ENCODE measurements at regions not wholly inside any gene's neighbourhood (a gene's known extent, or its start where the extent isn't known, plus 50 kb on each side); places are given as distances from the start of the nearest gene placed in this dataset.

DNA sequence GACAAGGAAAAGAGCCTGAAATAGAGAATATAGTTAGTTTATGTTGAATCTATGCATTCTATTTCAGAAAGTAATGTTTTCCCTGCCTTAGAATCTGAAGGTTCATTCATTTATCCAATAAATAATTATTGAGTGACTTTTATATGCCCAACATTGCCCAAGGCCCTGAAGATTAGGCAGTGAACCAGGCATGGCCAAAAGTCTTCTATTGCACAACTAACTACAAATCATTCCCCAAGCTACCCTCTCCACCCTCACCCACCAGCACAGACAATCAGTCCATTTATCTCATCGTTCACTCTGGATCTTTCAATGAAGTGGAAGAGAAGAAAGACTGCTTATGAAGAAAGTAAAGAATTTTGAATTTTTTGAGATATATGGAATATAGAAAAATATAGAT lies 268.4 kb downstream of the PLK2 start:
- ChIA-PET POLR2A (no interaction called here), CTCF (no interaction called here)
- H3K4me3 ChIP-seq (ENCODE audit: low read depth, low read length), result no peak overlapping the region
- DNase-seq (ENCODE audit: low read depth), result no peak
- no peaks in the 10 kb centered on the region for H3K27me3 ChIP-seq (ENCODE audit: control insufficient read depth, insufficient read depth, low read length)
- H3K36me3 ChIP-seq (ENCODE audit: control insufficient read depth, insufficient read depth, low read length), result no peaks in the 10 kb centered on the region
- TF ChIP-seq CTCF (IDR thresholded peaks at IDR 0.05; ENCODE audit: insufficient read depth, low read depth, low read length), result no peak

DNA sequence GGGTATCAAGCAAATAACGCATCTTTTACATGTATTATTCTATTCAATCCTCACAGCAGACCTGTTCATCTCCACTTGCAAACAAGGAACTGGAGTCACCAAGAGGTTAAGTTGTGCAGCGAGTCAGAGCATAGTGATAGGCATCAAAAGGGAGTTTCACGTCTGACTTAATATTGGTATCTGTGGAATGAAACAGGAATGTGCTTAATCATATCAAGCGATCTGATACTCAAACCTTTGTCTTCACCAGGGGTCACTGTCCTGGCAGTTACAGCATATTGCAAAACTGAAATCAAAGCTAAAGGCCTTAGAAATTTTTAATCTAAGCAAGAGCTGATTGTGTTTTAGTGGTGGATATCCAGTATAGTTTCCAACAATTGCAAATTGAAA lies 271.6 kb downstream of the PLK2 start:
- ChIA-PET POLR2A (interaction anchor here (0.6 kb wide), 1 partner anchor 300 kb away, joined by 5 read pairs; no protein-coding TSS in a partner anchor), CTCF (interaction anchor here (1.4 kb wide), 1 partner anchor 31 kb away, joined by 3 read pairs; no protein-coding TSS in a partner anchor)
- DNase-seq (ENCODE audit: low read depth), result peak; percentile 29
- peak; percentile 29; the same call in 1 of the 2 replicates for TF ChIP-seq CTCF (IDR thresholded peaks at IDR 0.05; ENCODE audit: insufficient read depth, low read depth, low read length)
- Histone ChIP-seq H3K36me3 (ENCODE audit: control insufficient read depth, insufficient read depth, low read length) (no peaks in the 10 kb centered on the region), H3K4me3 (ENCODE audit: low read depth, low read length) (no peak overlapping the region), H3K27me3 (ENCODE audit: control insufficient read depth, insufficient read depth, low read length) (no peaks in the 10 kb centered on the region)

- Histone ChIP-seq H3K36me3 (ENCODE audit: control insufficient read depth, insufficient read depth, low read length) (no peaks in the 10 kb centered on the region), H3K4me3 (ENCODE audit: low read depth, low read length) (no peak overlapping the region), H3K27me3 (ENCODE audit: control insufficient read depth, insufficient read depth, low read length) (no peaks in the 10 kb centered on the region)
- POLR2A ChIA-PET, result interaction anchor here (0.6 kb wide), 1 partner anchor 300 kb away, joined by 5 read pairs; no protein-coding TSS in a partner anchor
- DNase-seq (ENCODE audit: low read depth), result no peak
- TF ChIP-seq CTCF (IDR thresholded peaks at IDR 0.05; ENCODE audit: insufficient read depth, low read depth, low read length), result no peak
- CTCF ChIA-PET, result interaction anchor here (1.4 kb wide), 1 partner anchor 31 kb away, joined by 3 read pairs; no protein-coding TSS in a partner anchor
Observed at GRCh38 chr5:58187432-58188261, 272.2 kb downstream of the PLK2 start.

DNA sequence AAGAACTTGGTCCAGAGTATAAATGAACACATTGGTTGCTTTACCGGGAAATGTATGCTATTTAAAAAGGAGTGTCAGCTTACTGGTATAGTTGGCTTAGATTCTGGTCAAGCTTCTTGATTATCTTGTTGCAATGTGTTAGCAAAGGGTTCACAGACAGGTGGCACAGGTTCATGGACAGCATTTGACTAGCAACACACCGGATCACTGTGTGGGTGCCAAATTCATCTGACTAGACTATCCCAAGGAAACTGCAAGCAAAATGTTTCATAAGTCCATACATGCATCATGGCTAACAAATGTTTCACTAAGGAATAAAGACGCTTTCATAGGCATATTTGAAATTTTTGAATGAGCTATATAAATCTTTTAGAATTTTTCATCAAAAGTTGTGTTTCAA lies 274.1 kb downstream of the PLK2 start:
- no peaks in the 10 kb centered on the region for H3K36me3 ChIP-seq (ENCODE audit: control insufficient read depth, insufficient read depth, low read length)
- no peak for TF ChIP-seq CTCF (IDR thresholded peaks at IDR 0.05; ENCODE audit: insufficient read depth, low read depth, low read length)
- DNase-seq (ENCODE audit: low read depth), result no peak
- POLR2A ChIA-PET, result interaction anchor here (0.6 kb wide), 1 partner anchor 22 kb away, joined by 6 read pairs; no protein-coding TSS in a partner anchor
- CTCF ChIA-PET, result interaction anchor here (1.7 kb wide), 1 partner anchor 406 kb away, joined by 4 read pairs; no protein-coding TSS in a partner anchor
- no peaks in the 10 kb centered on the region for H3K27me3 ChIP-seq (ENCODE audit: control insufficient read depth, insufficient read depth, low read length)
- H3K4me3 ChIP-seq (ENCODE audit: low read depth, low read length), result no peak overlapping the region

DNA sequence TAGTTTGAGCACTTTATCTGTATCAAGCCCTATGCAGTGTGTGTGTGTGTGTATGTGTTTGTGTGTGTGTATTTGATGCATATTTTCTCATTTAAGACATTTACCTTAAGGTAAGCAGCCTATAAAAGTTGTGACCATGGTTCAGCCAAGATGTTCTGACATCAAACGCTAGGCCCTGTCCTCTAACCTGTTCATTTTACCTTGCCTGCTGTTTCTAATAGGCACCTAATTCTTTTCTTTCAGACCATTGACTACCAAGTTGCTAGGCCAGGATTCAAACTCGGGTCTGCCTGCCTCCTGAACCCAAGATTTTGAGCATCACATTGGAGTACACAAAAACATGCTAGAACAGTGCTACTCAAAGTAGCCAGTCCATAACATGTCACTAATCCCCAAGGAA lies 274.5 kb downstream of the PLK2 start:
- ChIA-PET CTCF (interaction anchor here (1.7 kb wide), 1 partner anchor 406 kb away, joined by 4 read pairs; no protein-coding TSS in a partner anchor), POLR2A (interaction anchor here (0.6 kb wide), 1 partner anchor 22 kb away, joined by 6 read pairs; no protein-coding TSS in a partner anchor)
- TF ChIP-seq CTCF (IDR thresholded peaks at IDR 0.05; ENCODE audit: insufficient read depth, low read depth, low read length), result no peak
- Histone ChIP-seq H3K36me3 (ENCODE audit: control insufficient read depth, insufficient read depth, low read length) (no peaks in the 10 kb centered on the region), H3K4me3 (ENCODE audit: low read depth, low read length) (no peak overlapping the region), H3K27me3 (ENCODE audit: control insufficient read depth, insufficient read depth, low read length) (no peaks in the 10 kb centered on the region)
- no peak for DNase-seq (ENCODE audit: low read depth)

All from BJ (cell line).